AG10803 (cell line): ENCODE measurements at regions not wholly inside any gene's neighbourhood (a gene's known extent, or its start where the extent isn't known, plus 50 kb on each side); places are given as distances from the start of the nearest gene placed in this dataset.

ENCODE experiments used
- DNase-seq: peaks from one replicate; pipeline ENCODE4 v3.0.0; 2010; ENCODE audit warnings: low read depth
- H3K4me3 ChIP-seq: 2 replicates; pipeline ENCODE4 v1.5.1; 2011; ENCODE audit warnings: mild to moderate bottlenecking, low read length, control low read depth
- CTCF ChIP-seq: conservative IDR thresholded peaks from 2 replicates; pipeline ENCODE4 v1.5.1; 2011; ENCODE audit warnings: mild to moderate bottlenecking, low read length, control low read depth, inconsistent platforms

- no peak for TF ChIP-seq CTCF
- no peak overlapping the region for H3K4me3 ChIP-seq
- DNase-seq, result no peak
Measured at GRCh38 chr9:24118190-24118589, 292.1 kb upstream of the ELAVL2 start.

GRCh38 chr9:24096756-24097155 lies 270.7 kb upstream of the ELAVL2 start:
- DNase-seq, result no peak
- no peak for TF ChIP-seq CTCF
- H3K4me3 ChIP-seq, result no peak overlapping the region

- no peak for TF ChIP-seq CTCF
- DNase-seq, result no peak
- no peak overlapping the region for H3K4me3 ChIP-seq
Measured at GRCh38 chr9:24095246-24095645, 269.2 kb upstream of the ELAVL2 start.

GRCh38 chr9:24090566-24090965 lies 264.5 kb upstream of the ELAVL2 start:
- TF ChIP-seq CTCF, result no peak
- H3K4me3 ChIP-seq, result no peak overlapping the region
- no peak for DNase-seq

GRCh38 chr9:24073666-24074065 lies 247.6 kb upstream of the ELAVL2 start:
- no peak overlapping the region for H3K4me3 ChIP-seq
- TF ChIP-seq CTCF, result no peak
- DNase-seq, result no peak

GRCh38 chr9:24073007-24073592 lies 247.1 kb upstream of the ELAVL2 start:
- no peak for TF ChIP-seq CTCF
- DNase-seq, result no peak
- H3K4me3 ChIP-seq, result no peak overlapping the region

- no peak for TF ChIP-seq CTCF
- no peak for DNase-seq
- H3K4me3 ChIP-seq, result no peak overlapping the region
Measured at GRCh38 chr9:24071716-24072115, 245.7 kb upstream of the ELAVL2 start.
